NCI-H774 (cell line): ENCODE measurements at regions not wholly inside any gene's neighbourhood (a gene's known extent, or its start where the extent isn't known, plus 50 kb on each side); places are given as distances from the start of the nearest gene placed in this dataset.

Experiments
- DNase-seq: peaks from one replicate; lab custom pipeline; 2025; lab: John Stamatoyannopoulos, UW

- DNase-seq, result no peak
These were observed 349.9 kb downstream of the TSN start for GRCh38 chr2:122105171-122105876.

- no peak for DNase-seq
These were observed 350.4 kb downstream of the TSN start for GRCh38 chr2:122105877-122106206.

- no peak for DNase-seq
These were observed 352.7 kb downstream of the TSN start for GRCh38 chr2:122108186-122108585.

DNA sequence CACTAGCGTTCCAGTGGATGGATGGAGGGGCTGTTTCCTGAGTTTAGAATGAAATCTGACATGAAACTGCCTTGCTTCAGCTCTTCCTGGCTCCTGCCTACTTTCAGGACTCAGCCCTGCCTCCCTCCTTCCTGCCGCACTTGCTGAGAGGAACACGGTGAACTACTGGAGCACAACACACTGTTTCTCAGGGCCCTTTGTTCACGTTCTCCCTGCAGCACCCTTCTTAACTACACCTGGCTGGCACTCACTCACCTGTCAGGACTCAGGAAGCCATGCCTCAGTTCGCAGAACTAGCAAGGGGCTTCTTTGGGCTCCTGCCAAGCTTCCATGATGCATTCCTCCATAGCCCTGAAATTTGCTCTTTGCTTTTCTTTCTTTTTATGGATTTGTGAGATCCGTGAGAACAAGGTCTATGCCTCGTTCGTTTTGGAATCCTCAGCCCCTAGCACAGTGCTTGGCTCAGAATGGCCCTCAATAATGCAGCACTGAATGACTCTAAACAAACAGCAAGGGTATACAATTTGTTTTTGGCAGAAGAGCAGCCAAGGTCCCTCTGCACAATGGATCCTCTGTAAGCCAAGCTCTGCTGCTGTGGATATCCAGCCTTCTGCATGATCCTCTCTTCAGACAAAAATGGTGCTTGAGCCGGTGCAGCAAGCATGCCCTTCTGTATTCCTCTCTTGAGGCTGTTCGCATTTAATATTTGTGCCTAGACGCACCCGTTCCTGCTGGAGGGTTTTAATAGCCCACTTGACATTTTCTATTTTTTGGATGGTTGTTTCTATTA lies 357.0 kb downstream of the TSN start:
- no peak for DNase-seq

DNA sequence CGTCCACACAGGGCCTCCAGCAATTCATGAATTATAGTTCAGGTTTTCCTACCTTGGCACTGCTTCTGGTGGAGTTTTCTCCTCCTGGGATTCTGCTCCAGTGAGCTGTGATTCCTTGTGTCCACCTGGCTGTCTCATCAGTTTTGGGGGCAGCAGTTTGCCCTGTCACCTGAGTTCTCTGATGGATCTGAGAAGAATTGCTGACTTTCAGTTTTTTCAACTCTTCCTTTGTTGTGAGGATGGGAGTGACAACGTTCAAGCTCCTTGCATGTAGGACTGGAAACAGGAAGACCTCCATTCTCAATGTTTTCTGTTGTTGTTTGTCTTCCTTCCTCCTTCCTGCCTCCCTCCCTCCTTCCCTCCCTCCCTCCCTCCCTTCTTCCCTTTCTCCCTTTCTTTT lies 359.0 kb downstream of the TSN start:
- no peak for DNase-seq

DNA sequence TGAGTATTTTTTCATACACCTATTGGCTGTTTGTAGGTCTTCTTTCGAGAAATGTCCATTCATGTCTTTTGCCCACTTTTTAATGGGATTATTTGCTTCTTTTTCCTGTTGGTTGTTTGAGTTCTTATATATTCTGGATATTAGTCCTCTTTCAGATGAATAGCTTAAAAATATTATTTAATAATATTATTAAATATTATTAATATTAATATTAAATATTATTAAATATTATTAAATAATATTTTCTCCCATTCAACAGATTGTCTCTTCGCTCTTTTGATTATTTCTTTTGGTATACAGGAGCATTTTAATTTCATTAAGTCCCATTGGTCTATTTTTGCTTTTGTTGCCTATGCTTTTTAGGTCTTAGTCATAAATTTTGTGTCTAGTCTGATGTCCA lies 361.9 kb downstream of the TSN start:
- DNase-seq, result no peak

- DNase-seq, result no peak
These were observed 373.9 kb downstream of the TSN start for GRCh38 chr2:122129399-122129798.

DNA sequence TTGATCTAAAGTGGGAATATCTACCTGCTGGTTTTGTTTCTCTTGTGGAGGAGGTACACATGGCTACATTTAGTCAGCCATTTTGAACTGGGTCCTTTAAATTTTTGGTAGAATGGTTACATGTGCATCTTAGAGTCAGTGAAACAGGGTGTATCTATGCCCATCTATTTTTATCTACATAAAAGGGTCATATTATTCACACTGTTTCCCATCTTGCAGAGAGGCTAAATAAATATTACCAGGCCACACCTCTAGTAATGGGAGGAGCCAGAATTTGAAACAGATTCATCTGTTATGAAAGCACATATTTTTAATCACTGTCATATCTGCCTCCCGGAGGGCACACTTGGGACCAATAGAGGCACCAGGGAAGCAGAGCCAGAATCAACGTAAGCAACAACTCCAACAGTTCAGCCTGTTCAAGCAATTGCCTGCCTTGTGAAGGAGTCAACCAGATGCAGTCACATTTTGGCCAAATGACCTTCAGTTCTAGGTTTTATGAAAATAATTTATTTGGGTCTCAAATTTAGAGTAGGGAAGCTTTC lies 376.8 kb downstream of the TSN start:
- DNase-seq, result no peak

- DNase-seq, result no peak
These were observed 379.8 kb downstream of the TSN start for GRCh38 chr2:122135021-122135937.

- no peak for DNase-seq
These were observed 380.6 kb downstream of the TSN start for GRCh38 chr2:122136056-122136455.

- DNase-seq, result no peak
These were observed 383.1 kb downstream of the TSN start for GRCh38 chr2:122138561-122138960.

DNA sequence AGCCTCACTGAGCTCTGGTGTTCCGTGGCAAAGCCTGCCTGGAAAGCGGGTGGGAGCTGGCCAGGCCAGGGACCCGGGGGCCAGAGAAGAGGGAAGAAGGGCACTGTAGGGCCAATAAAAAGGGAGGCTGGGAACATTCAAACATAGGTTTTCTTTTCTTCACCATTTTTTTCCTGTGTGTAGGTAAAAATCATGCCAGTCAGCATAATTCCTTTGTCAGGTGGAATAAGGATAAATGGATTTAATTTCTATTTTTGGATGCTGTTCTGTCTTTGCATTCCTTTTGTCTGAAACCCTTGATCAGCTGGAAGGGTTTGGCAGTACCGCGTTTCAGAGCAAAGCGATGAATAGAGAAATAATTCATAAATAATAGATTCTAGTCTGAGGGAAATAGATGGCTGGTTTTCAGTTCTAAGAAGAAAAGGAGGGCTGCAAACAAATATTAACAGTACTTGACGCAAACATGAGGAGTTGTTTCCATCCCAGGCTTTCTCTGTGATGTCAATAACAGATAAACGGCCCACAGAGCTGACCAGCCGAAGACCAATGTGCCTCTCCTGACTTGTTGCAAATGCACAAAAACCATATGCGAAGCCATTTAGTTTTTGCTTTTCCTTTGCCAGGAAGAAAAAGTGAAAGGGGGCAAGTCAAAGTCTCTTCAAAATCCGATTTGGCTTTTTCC lies 384.4 kb downstream of the TSN start:
- no peak for DNase-seq

DNA sequence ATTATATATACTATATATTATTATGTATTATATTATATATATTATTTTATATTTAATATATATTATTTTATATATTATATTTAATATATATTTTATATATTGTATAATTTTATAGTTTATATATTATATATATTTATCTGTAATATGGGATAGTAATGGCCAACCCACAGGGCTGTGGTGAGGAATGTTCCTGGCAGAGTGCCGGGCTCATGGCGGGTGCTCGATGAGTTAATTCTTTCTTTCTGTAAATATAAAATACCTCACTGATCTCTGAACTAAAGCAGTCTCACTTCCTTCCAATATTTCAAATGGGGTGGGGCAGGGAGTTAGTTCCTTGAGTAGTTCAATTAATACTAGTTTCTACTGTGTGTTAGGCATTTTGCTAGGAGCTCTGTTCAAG lies 389.4 kb downstream of the TSN start:
- no peak for DNase-seq

- peak; percentile 43 for DNase-seq
These were observed 390.4 kb downstream of the TSN start for GRCh38 chr2:122145856-122146255.

- DNase-seq, result no peak
These were observed 392.8 kb downstream of the TSN start for GRCh38 chr2:122148128-122148767.

DNA sequence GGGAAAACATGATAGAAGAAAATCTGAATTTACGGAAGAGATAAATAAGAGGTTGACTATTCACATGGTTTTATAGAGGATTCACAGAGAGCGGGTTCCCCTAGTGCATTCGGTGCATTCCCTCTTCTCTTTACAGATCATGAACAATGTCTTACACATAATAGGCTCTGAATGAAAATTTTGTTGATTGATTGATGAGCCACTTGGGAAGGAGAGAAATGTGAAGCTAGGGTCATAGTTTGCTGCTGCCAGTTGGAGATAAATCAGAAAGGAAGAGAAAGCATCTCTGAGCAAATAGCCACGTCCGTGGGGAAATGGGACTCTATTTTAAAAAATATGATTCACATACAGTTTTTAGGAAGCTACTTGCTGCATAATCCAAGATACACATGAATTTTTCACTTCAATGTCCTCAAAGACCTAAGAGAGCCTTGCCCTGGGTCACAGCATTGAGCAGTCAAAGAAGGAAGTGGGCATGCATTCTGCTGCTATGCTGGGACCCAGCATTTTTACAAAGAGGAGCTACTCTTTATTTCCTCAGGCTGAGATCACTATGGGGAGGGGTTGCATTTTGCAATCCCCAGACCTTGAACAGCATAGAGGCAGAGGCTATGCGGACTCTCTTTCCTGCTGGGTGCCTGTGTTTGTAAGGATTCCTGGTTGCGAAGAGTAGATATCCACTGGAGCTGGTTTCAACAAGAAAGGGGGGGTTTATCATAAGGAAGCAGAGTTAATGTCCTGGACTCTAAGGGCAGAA lies 395.3 kb downstream of the TSN start:
- DNase-seq, result no peak

DNA sequence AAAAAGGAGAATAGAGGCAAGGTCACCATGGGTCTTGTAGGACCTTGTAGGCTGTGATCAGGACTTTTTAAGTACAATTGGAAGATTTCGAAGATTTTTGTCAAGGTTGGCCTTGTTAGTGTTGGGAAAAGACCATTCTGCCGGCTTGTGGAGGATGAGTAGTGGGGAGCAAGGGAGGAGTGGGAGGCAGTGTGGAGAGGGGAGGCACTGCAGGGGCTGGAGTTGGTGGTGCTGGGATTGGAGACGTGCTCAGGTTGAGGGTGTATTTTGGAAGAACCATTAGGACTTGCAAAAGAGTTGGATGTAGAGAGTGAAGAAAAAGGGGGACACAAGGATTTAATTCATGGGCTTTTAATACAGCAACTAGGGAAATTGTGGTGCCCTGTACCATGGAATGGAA lies 397.1 kb downstream of the TSN start:
- DNase-seq, result no peak

- DNase-seq, result no peak
These were observed 400.9 kb downstream of the TSN start for GRCh38 chr2:122156176-122156890.

DNA sequence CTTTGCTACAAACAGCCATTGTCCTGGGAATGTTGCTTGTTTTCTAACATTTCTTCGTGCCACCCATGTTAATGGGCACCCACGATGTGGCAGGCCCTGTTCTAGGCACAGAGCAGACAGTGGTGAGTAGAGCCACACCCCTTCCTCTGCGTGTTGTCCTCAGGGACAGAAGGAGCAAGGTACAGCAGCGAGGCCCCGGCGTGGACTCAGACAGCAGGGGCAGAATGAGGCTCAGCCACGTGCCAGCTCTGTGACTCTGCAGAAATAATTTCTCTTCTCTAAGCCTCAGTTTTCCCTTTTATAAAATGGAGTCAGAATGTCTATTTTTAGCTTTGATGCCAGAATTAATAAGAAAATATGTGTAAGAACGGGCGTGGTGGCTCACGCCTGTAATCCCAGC lies 401.7 kb downstream of the TSN start:
- DNase-seq, result no peak

GRCh38 chr2:122163617-122164016 lies 408.2 kb downstream of the TSN start:
- DNase-seq, result no peak
